HCT116 (cell line): ENCODE measurements at regions not wholly inside any gene's neighbourhood (a gene's known extent, or its start where the extent isn't known, plus 50 kb on each side); places are given as distances from the start of the nearest gene placed in this dataset.

Source experiments
- ATAC-seq: fragments of 200-7000 bp; cut with Tn5 transposase; 2 replicates; pipeline ENCODE4 v1.9.1; 2020; ENCODE audit warnings: mild to moderate bottlenecking, moderate library complexity
- BruUV-seq: library from RNA; stranded (reverse); fragments of 400-500 nt; replicated peaks from 2 replicates; lab custom pipeline; 2021; lab: Mats Ljungman, UMichigan
- CTCF ChIA-PET: fragments of 300-600 bp; sonication (Branson Sonifier 250); formaldehyde crosslinking; loops from one replicate; lab custom pipeline; 2021; ENCODE audit warnings: antibody characterized with exemption; lab: Charles Lee
- POLR2A ChIA-PET: fragments of 300-600, 350-600 bp; sonication (Branson Sonifier 250); formaldehyde crosslinking; loops from one replicate; lab custom pipeline; 2021; ENCODE audit warnings: antibody characterized with exemption; lab: Charles Lee
- RAD21 ChIA-PET, 2 experiments: fragments of 300-600 bp; sonication (Branson Sonifier 250); formaldehyde crosslinking; loops; one replicate each; lab custom pipeline; 2023; ENCODE audit warnings: low total read pairs in 2 of 2; ENCODE audit not compliant: uncharacterized antibody in 2 of 2, unreplicated experiment in 2 of 2, low non-redundant PET in 1 of 2; lab: Charles Lee
- DNase-seq: peaks from one replicate; pipeline ENCODE4 v3.0.0-alpha.2; 2010; ENCODE audit warnings: low read depth, low spot score
- H2AFZ ChIP-seq: fragments of 200-600 bp; shearing (Covaris generic), sonication (generic); 2 replicates; pipeline ENCODE4 v1.6.1; 2017; ENCODE audit warnings: low read depth, mixed run types, mixed read lengths, antibody characterized with exemption, low read length; ENCODE audit not compliant: poor library complexity, severe bottlenecking
- H3K27ac ChIP-seq: 2 replicates; pipeline ENCODE4 v1.5.1; 2012; ENCODE audit warnings: low read depth, low read length
- H3K27me3 ChIP-seq: fragments of 200-600 bp; sonication (generic); 2 replicates; pipeline ENCODE4 v1.6.1; 2016; ENCODE audit warnings: mixed run types, low read length, mixed read lengths; ENCODE audit not compliant: insufficient read depth
- H3K36me3 ChIP-seq, 2 experiments: fragments of 200-500 bp in 1 of 2; fragments of 200-600 bp in 1 of 2; sonication (Bioruptor generic) in 1 of 2; sonication (generic) in 1 of 2; 2 replicates each; pipeline versions ENCODE4 v1.5.1 to v1.6.1; 2014 to 2016; ENCODE audit warnings: low read length in 2 of 2, inconsistent platforms in 1 of 2, mixed read lengths in 1 of 2, mixed run types in 1 of 2; ENCODE audit not compliant: insufficient read depth in 2 of 2, control insufficient read depth in 1 of 2
- H3K4me1 ChIP-seq, 2 experiments: fragments of 200-600 bp in 1 of 2; sonication (generic) in 1 of 2; 2 replicates each; pipeline versions ENCODE4 v1.5.1 to v1.6.1; 2012 to 2017; ENCODE audit warnings: low read length in 2 of 2, inconsistent platforms in 1 of 2, mild to moderate bottlenecking in 1 of 2, mixed read lengths in 1 of 2, mixed run types in 1 of 2, moderate library complexity in 1 of 2; ENCODE audit not compliant: insufficient read depth in 2 of 2, control insufficient read depth in 1 of 2
- H3K4me2 ChIP-seq: fragments of 200-600 bp; sonication (generic); 2 replicates; pipeline ENCODE4 v1.6.1; 2017; ENCODE audit warnings: mixed run types, low read length, mixed read lengths
- H3K4me3 ChIP-seq, 2 experiments: fragments of 200-600 bp in 1 of 2; sonication (generic) in 1 of 2; replicated peaks in 1 of 2; 2 replicates each; pipeline ENCODE4 v1.5.1; 2011 to 2016; ENCODE audit warnings: low read length in 2 of 2, control low read depth in 1 of 2, low read depth in 1 of 2, mild to moderate bottlenecking in 1 of 2, mixed read lengths in 1 of 2, mixed run types in 1 of 2
- H3K79me2 ChIP-seq: fragments of 200-600 bp; sonication (generic); 2 replicates; pipeline ENCODE4 v1.6.1; 2017; ENCODE audit warnings: mild to moderate bottlenecking, mixed run types, low read length, moderate library complexity, mixed read lengths; ENCODE audit not compliant: insufficient read depth
- H3K9ac ChIP-seq: fragments of 200-600 bp; sonication (generic); 2 replicates; pipeline ENCODE4 v1.6.1; 2016; ENCODE audit warnings: low read length, mixed read lengths
- H3K9me2 ChIP-seq: fragments of 200-600 bp; sonication (generic), shearing (Covaris generic); 2 replicates; pipeline ENCODE4 v1.6.1; 2017; ENCODE audit warnings: mixed run types, mild to moderate bottlenecking, moderate library complexity; ENCODE audit not compliant: insufficient read depth
- H3K9me3 ChIP-seq, 2 experiments: fragments of 200-500 bp in 1 of 2; fragments of 200-600 bp in 1 of 2; sonication (Bioruptor generic) in 1 of 2; sonication (generic) in 1 of 2; 2 replicates each; pipeline ENCODE4 v1.6.1; 2014 to 2017; ENCODE audit warnings: low read length in 2 of 2, mixed read lengths in 2 of 2, inconsistent platforms in 1 of 2, low read depth in 1 of 2, mild to moderate bottlenecking in 1 of 2, mixed run types in 1 of 2, moderate library complexity in 1 of 2; ENCODE audit not compliant: control insufficient read depth in 1 of 2, insufficient read depth in 1 of 2
- H4K20me1 ChIP-seq: fragments of 200-600 bp; sonication (generic), shearing (Covaris generic); 2 replicates; pipeline ENCODE4 v1.6.1; 2017; ENCODE audit warnings: mixed run types, mild to moderate bottlenecking, moderate library complexity; ENCODE audit not compliant: insufficient read depth
- ATF3 ChIP-seq: IDR thresholded peaks from 2 replicates; pipeline ENCODE4 v1.6.1; 2012
- CBX3 ChIP-seq: IDR thresholded peaks from 2 replicates; pipeline ENCODE4 v1.6.1; 2012; ENCODE audit warnings: low read depth
- CTCF ChIP-seq, 3 experiments: fragments of 200-600 bp in 1 of 3; sonication (generic) in 1 of 3; IDR thresholded peaks in 2 of 3; conservative IDR thresholded peaks in 1 of 3; 2 replicates each; pipeline ENCODE4 v1.5.1; 2012 to 2017; ENCODE audit warnings: low read depth in 2 of 3, low read length in 2 of 3, antibody characterized with exemption in 1 of 3, borderline replicate concordance in 1 of 3, control low read depth in 1 of 3, mild to moderate bottlenecking in 1 of 3, mixed read lengths in 1 of 3, mixed run types in 1 of 3, moderate library complexity in 1 of 3; ENCODE audit not compliant: insufficient read depth in 1 of 3
- ELF1 ChIP-seq: IDR thresholded peaks from 2 replicates; pipeline ENCODE4 v1.6.1; 2012; ENCODE audit warnings: low read depth, borderline replicate concordance
- EZH2 ChIP-seq: fragments of 200-600 bp; sonication (generic); IDR thresholded peaks from 2 replicates; pipeline ENCODE4 v1.6.1; 2017; ENCODE audit warnings: antibody characterized with exemption, mixed run types
- FOSL1 ChIP-seq: IDR thresholded peaks from 2 replicates; pipeline ENCODE4 v1.6.1; 2012; ENCODE audit warnings: low read depth
- JUND ChIP-seq: IDR thresholded peaks from 2 replicates; pipeline ENCODE4 v1.6.1; 2012
- MAX ChIP-seq: IDR thresholded peaks from 2 replicates; pipeline ENCODE4 v1.6.1; 2012
- POLR2AphosphoS5 ChIP-seq: IDR thresholded peaks from 2 replicates; pipeline ENCODE4 v1.6.1; 2011; ENCODE audit warnings: mild to moderate bottlenecking, low read depth, low read length, moderate library complexity
- RAD21 ChIP-seq: IDR thresholded peaks from 2 replicates; pipeline ENCODE4 v1.6.1; 2012; ENCODE audit warnings: low read depth, mild to moderate bottlenecking
- SIN3A ChIP-seq: IDR thresholded peaks from 2 replicates; pipeline ENCODE4 v1.6.1; 2012; ENCODE audit warnings: low read depth
- intact Hi-C: fragments of 100-400 bp; cut with micrococcal nuclease; formaldehyde crosslinking; loops from 2 replicates; pipeline ENCODE4 v1.10.0; 2022
- TF ChIP-seq, protein P1 (sequence below): IDR thresholded peaks from 2 replicates; pipeline ENCODE4 v1.6.1; 2012; ENCODE audit warnings: low read depth

DNA sequence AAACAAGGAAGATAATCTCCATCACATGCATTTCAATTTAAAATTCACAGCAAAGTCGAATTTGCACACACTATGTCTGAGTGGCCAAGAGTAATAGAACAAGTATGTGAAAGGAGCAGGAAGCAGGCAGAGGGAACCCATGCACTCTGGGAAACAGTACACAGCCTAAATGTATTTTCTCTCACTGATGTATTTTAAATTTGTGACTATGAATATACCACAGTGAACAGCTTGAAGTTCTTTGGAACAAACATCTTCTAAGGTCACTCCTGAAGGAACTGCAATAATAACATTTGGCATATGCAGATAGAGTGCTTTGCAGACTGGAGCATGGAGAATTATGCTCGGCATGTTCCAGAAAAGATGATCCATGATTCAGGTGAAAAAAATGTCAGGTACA, 223.1 kb upstream of the PKN2 start:
- no peak for TF ChIP-seq ELF1
- TF ChIP-seq POLR2AphosphoS5 = no peak
- TF ChIP-seq FOSL1 = no peak
- TF ChIP-seq EZH2 = no peak
- no peak for TF ChIP-seq JUND
- TF ChIP-seq, protein P1, sequence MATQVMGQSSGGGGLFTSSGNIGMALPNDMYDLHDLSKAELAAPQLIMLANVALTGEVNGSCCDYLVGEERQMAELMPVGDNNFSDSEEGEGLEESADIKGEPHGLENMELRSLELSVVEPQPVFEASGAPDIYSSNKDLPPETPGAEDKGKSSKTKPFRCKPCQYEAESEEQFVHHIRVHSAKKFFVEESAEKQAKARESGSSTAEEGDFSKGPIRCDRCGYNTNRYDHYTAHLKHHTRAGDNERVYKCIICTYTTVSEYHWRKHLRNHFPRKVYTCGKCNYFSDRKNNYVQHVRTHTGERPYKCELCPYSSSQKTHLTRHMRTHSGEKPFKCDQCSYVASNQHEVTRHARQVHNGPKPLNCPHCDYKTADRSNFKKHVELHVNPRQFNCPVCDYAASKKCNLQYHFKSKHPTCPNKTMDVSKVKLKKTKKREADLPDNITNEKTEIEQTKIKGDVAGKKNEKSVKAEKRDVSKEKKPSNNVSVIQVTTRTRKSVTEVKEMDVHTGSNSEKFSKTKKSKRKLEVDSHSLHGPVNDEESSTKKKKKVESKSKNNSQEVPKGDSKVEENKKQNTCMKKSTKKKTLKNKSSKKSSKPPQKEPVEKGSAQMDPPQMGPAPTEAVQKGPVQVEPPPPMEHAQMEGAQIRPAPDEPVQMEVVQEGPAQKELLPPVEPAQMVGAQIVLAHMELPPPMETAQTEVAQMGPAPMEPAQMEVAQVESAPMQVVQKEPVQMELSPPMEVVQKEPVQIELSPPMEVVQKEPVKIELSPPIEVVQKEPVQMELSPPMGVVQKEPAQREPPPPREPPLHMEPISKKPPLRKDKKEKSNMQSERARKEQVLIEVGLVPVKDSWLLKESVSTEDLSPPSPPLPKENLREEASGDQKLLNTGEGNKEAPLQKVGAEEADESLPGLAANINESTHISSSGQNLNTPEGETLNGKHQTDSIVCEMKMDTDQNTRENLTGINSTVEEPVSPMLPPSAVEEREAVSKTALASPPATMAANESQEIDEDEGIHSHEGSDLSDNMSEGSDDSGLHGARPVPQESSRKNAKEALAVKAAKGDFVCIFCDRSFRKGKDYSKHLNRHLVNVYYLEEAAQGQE = no peak
- no peak for TF ChIP-seq RAD21
- DNase-seq = no peak
- H3K79me2 ChIP-seq = no peaks in the 10 kb centered on the region
- no peaks in the 10 kb centered on the region for H3K27me3 ChIP-seq
- H2AFZ ChIP-seq = no peak overlapping the region
- no peaks in the 10 kb centered on the region for H3K36me3 ChIP-seq
- H3K27ac ChIP-seq = no peak overlapping the region
- no peaks in the 10 kb centered on the region for H3K9me3 ChIP-seq
- H3K9me2 ChIP-seq = no peaks in the 10 kb centered on the region
- ChIA-PET RAD21 (no interaction called here), CTCF (no interaction called here), POLR2A (no interaction called here)
- no peak overlapping the region for H3K4me3 ChIP-seq
- H3K4me1 ChIP-seq = peaks cover 3 to 11% of the 10 kb centered on the region in 2 experiments; a peak in 3 of 4 replicates
- H3K4me2 ChIP-seq = no peak overlapping the region
- no peak overlapping the region for H3K9ac ChIP-seq
- no TSS peak for BruUV-seq
- intact Hi-C loops = no loop called here
- no peak for ATAC-seq
- H4K20me1 ChIP-seq = no peaks in the 10 kb centered on the region

- Histone ChIP-seq H3K9me3 (no peaks in the 10 kb centered on the region), H3K9me2 (no peaks in the 10 kb centered on the region), H3K4me2 (peak overlapping the region; percentile 84), H3K4me3 (peak overlapping the region; percentile 42 to 56), H2AFZ (peak overlapping the region; percentile 95), H3K27ac (no peak overlapping the region), H3K27me3 (no peaks in the 10 kb centered on the region), H3K79me2 (no peaks in the 10 kb centered on the region), H3K4me1 (peaks cover 3 to 11% of the 10 kb centered on the region in 2 experiments; a peak in 3 of 4 replicates), H4K20me1 (no peaks in the 10 kb centered on the region), H3K9ac (no peak overlapping the region), H3K36me3 (no peaks in the 10 kb centered on the region)
- ChIA-PET CTCF (no interaction called here), POLR2A (no interaction called here), RAD21 (no interaction called here)
- intact Hi-C loops = no loop called here
- no peak for DNase-seq
- no peak for ATAC-seq
- no TSS peak for BruUV-seq
- no peak for TF ChIP-seq MAX
- no peak for TF ChIP-seq CBX3
- no peak for TF ChIP-seq EZH2
- TF ChIP-seq ATF3 = no peak
- TF ChIP-seq SIN3A = no peak
- TF ChIP-seq CTCF (IDR thresholded peaks at IDR 0.05 in 2 of 3, conservative IDR thresholded peaks at IDR 0.05 in 1 of 3; ENCODE audit: borderline replicate concordance in 1 of 3, insufficient read depth in 1 of 3, low read depth in 2 of 3, low read length in 2 of 3) = no peak
- no peak for TF ChIP-seq ELF1
Observed at GRCh38 chr1:88462096-88462487, 222.0 kb upstream of the PKN2 start.
